GM12873 (cell line): ENCODE measurements at regions not wholly inside any gene's neighbourhood (a gene's known extent, or its start where the extent isn't known, plus 50 kb on each side); places are given as distances from the start of the nearest gene placed in this dataset.

Experiments
- TF ChIP-seq, protein P1 (sequence below): IDR thresholded peaks from 2 replicates; pipeline ENCODE4 v1.5.1; 2012; ENCODE audit warnings: low read depth, mild to moderate bottlenecking, moderate library complexity, low read length, control low read depth; ENCODE audit not compliant: insufficient read depth; ENCODE audit errors: missing control alignments

DNA sequence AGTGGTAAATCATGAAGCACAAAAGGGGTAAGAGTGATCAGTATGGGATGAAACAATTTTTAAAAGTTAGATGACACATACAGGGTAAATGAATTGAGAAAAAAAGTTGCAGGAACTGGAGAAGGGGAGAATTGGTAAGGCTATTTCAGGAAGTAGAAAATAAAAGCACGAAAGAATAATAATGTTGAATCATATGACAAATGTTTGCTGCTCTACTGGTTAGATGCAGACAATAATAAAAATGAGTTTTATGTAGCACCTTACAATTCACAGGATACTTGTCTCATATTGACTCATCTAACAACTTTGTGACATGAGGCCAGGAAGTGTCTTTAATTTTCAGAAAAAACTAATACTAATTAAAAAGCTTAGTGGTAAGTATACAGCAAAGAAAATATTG is 566.5 kb upstream of the MARCKS start:
- TF ChIP-seq, protein P1, sequence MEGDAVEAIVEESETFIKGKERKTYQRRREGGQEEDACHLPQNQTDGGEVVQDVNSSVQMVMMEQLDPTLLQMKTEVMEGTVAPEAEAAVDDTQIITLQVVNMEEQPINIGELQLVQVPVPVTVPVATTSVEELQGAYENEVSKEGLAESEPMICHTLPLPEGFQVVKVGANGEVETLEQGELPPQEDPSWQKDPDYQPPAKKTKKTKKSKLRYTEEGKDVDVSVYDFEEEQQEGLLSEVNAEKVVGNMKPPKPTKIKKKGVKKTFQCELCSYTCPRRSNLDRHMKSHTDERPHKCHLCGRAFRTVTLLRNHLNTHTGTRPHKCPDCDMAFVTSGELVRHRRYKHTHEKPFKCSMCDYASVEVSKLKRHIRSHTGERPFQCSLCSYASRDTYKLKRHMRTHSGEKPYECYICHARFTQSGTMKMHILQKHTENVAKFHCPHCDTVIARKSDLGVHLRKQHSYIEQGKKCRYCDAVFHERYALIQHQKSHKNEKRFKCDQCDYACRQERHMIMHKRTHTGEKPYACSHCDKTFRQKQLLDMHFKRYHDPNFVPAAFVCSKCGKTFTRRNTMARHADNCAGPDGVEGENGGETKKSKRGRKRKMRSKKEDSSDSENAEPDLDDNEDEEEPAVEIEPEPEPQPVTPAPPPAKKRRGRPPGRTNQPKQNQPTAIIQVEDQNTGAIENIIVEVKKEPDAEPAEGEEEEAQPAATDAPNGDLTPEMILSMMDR = no peak

DNA sequence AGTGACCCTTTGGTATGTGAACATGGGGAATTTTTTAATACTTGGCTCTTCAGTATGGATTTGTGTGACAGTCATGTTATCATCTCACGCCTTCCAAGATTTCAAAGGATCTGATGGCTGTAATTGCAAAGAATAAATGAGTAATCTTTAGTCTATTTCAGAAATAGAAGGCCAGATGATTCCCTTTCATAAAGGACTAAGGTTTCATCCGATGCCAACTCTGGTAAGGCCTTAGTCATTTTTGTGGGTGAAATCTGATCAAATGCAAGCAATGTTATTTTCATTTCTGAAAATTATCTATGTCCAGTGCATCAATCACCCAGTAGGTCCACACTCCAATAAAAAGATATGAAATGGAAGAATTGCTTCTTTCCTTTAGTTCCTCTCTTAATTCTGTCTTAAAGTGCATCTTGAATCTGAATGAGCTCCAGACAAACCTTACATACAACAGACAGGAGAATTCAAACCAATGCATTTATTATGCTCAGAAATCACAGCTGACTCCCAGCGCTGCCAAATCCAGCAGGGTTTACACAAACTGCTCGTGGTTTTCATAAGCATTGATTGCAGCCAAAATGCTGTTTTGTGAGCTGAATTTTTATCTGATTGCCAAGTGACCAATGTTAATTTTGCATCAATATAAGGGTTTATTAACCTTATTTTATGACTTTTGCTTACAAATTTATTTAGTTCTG is 565.2 kb upstream of the MARCKS start:
- TF ChIP-seq, protein P1 = no peak

DNA sequence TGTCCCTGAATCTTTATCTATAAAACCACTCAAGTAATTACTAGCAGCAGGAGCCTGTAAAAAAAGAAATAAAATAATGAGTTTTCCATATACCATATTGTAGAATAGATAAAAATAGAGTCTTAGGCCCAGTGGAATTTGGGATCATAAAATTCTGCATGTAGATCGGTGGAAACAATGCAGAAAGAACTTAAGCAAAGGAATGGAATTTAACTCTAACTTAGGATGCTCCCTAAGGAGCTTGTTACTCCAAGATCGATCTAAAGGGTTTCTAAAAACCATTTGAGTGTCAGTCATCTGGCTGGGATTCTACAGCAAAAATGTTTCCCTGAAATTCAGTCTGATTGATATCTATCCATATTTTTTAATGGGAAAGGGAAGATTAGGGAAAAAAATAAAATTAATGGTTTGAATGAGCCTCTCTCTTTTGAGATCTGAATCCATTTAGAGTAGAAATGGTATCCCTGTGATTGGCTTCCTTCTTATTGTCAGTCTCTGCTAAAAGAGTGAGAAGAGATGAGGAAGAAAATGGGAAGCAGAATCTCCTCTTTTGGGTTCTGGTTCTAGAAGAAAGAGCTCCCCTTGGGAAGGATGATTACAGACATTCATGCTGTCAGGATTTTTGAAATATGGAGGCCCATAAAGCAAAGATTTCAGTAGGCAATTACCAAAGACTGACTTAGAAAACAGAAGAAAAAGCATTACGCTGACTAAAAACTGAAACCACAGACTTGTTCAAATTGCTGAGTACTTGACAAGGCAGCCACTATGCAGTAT is 564.3 kb upstream of the MARCKS start:
- TF ChIP-seq, protein P1 = no peak

DNA sequence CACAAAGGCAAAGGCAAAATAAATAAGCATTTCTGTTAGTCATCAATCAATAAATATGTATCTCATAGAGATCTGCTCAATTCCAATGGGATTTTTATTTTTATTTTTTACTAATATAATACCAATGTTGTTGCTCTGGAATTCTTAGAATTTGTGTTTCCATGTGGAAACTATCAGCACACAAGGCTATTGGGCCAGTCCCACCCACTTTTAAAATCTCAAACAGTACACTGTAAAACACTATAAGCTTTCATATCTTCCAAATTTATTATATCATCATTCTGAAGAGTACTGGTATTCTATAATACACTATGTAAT is 563.8 kb upstream of the MARCKS start:
- TF ChIP-seq, protein P1 = no peak

DNA sequence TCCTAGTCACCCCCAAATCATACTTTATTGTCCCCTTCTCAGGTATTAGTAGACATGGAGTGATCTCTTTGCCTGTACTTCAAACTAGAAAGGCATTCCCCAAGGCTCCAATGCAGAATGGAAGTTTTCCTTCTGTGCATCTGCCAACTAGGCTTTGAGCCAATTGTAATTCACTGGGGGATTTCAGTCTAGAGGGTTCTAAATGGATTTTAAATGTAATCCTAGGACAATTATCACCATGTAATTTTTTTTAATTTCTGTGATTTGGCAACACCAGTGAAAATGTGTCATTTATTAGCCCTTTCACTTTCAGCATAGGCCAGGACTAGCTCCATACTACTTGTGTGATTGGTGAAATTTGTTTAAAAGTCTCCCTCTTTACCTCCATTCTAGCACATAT is 557.6 kb upstream of the MARCKS start:
- TF ChIP-seq, protein P1 = no peak

DNA sequence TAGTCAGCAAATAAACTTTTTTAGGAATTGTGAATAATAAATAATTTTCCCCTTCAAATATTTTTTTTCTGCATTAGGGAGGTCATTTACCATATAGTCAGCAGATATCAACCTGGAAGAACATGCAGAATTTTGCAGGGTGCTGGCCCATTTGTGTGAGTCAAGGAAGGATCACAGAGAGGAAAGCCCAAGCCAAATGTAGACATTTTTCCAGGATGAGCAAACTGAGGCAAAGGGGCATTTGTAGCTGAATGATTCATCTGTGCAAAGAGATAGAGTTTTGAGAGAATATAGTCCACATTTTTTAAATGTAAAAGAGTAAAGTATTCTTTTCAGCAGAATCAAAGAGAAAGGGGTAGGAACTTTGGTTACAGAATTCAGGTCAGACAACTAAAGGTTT is 555.5 kb upstream of the MARCKS start:
- TF ChIP-seq, protein P1 = no peak

DNA sequence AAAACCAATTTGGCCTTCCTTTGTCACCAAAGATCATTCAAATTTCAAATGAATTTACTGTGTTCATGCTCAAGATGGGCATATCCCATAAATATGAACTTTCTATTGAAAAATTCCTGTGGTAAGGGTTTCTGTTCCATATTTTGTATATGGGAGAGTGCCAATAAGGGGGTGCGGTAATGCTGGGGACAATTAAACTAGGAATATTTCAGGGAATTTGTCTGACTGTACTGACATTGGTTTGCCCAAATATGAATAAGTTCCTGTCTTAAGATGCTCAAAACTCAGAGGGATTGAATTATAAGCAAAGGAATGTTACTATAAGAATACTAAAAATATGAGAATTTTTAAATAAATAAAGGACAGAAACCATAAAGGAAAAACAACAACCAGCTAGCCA is 553.0 kb upstream of the MARCKS start:
- TF ChIP-seq, protein P1 = no peak
